GM12875 (cell line): ENCODE measurements at regions not wholly inside any gene's neighbourhood (a gene's known extent, or its start where the extent isn't known, plus 50 kb on each side); places are given as distances from the start of the nearest gene placed in this dataset.

Source experiments
- H3K4me3 ChIP-seq: one replicate; pipeline ENCODE4 v1.5.1; 2011; ENCODE audit warnings: low read depth, low read length, control low read depth
- TF ChIP-seq, protein P1 (sequence below): IDR thresholded peaks from 2 replicates; pipeline ENCODE4 v1.5.1; 2011; ENCODE audit warnings: low read depth, mild to moderate bottlenecking, control low read depth, inconsistent platforms, low read length, moderate library complexity, borderline replicate concordance; ENCODE audit not compliant: insufficient read depth

DNA sequence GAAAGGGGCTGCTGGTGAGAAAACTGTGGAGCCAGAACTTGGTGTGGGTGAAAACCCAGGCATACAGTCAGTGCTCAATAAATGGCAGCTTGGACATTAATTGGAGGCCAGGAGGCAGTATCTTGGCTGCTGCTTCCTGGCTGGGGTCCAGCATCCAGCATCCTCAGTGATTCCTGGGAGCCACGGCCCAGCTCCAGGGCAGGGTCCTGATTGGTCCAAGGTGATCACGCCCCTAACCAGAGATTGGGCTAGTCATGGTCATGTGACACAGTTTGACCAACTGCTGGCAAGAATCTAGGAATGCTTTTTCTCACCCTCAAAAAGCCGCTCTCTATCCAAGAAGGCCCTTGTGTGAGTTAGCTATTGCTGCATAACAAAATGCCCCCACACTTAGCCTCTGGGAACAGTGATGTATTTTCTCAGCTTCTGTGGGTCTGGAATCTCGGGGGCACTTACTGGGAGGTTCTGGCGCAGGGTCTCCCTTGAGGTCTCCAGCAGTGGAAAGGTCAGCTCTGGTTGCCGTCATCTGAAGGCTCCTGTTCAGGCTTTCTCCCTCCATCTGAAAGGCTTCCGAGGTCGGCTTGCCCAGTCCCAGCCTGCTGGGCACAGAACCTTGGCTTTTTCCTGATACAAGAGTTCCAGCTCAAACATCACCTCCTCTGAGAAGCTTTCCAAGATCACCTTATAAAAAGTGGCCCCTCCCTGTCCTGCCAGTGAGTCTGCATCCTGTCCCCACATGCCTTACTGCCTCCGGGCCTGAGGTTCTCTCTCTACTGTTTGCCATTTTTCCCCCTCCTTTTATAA, 119.2 kb upstream of the NCOR2 start:
- H3K4me3 ChIP-seq: no peak overlapping the region
- TF ChIP-seq, protein P1, sequence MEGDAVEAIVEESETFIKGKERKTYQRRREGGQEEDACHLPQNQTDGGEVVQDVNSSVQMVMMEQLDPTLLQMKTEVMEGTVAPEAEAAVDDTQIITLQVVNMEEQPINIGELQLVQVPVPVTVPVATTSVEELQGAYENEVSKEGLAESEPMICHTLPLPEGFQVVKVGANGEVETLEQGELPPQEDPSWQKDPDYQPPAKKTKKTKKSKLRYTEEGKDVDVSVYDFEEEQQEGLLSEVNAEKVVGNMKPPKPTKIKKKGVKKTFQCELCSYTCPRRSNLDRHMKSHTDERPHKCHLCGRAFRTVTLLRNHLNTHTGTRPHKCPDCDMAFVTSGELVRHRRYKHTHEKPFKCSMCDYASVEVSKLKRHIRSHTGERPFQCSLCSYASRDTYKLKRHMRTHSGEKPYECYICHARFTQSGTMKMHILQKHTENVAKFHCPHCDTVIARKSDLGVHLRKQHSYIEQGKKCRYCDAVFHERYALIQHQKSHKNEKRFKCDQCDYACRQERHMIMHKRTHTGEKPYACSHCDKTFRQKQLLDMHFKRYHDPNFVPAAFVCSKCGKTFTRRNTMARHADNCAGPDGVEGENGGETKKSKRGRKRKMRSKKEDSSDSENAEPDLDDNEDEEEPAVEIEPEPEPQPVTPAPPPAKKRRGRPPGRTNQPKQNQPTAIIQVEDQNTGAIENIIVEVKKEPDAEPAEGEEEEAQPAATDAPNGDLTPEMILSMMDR: no peak

DNA sequence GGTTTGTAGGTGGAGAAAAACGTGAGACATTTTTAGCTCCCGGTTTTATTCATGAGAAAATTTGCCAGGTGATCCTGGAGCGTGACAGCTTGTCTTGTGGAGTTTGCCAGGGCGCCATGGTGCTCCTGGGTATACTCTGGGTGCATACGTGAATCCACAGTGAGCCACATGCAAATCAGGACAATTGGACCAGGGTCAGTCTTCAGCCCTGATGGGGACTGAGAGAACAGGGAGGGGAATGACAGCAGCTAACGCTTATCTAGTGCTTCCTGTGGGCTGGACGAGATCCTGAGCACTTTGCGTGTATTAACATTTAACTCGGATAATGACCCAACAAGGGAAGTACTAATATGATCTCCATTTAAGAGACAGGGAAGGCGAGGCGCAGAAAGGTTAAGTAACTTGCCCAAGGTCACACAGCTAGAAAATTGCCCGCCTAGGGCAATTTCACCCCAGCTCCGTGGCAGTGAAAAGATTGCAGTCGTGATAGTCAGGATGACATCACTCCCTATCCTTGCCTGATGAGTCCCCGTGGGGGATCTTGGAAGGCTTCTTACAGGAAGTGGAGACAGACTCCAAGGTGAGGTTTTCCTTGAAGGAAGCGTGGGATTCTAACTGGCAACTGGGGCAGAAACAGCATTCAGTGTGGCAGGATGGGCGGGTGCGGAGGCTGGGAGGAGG, 118.4 kb upstream of the NCOR2 start:
- TF ChIP-seq, protein P1: no peak
- no peak overlapping the region for H3K4me3 ChIP-seq

DNA sequence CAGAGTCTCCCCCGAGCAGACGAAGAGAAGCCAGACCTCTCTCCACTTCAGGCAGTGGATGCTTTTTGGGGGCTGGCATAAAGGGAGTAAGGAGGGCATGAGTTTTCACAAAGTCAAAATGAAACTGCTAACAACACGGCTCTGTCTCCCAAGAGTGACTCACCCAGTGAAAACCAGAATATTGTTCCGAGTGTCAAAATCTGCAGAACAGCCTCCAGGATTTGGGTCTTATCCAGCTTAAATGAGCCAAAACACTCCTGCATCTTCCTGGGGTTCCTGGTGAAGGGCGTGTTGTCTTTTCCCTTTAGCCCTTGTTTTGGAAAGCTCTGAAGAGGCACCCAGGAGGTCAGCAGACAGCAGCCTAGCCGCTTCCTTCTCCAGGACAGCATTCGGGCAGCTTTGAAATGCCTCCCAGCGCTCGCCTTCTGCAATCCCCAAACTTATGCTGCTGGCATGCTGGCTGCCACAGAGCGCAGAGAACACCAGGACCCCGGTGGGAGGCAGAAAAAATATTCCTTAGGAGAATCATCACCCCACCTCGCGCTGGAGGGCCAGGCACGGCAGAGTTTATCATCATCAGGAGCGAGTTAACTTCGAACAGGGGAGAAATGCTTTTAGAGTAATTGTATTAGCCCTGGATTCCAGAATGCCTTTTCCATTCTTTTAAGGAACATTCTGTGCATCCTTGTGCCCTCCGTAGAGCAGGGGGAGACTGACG, 117.7 kb upstream of the NCOR2 start:
- H3K4me3 ChIP-seq: no peak overlapping the region
- TF ChIP-seq, protein P1: no peak

DNA sequence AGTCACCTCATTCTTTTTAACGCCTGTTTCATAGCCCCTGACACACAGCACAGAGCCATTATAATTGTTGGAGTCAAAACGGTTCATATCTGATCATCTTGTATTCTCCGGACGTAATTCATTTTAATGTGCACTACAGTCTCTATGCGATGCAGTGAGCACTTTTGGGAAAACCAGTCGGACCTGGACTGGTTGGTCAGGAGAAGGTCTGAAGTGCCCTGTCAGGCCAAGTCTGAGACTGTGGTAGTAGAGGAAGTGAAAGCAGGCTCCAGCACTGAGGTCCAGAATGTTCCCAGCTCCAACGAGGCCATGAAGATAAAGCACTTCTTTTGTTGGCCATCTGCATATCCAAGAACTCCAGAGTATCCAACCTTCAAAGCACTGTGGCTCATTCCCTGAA, 117.1 kb upstream of the NCOR2 start:
- TF ChIP-seq, protein P1: no peak
- no peak overlapping the region for H3K4me3 ChIP-seq

DNA sequence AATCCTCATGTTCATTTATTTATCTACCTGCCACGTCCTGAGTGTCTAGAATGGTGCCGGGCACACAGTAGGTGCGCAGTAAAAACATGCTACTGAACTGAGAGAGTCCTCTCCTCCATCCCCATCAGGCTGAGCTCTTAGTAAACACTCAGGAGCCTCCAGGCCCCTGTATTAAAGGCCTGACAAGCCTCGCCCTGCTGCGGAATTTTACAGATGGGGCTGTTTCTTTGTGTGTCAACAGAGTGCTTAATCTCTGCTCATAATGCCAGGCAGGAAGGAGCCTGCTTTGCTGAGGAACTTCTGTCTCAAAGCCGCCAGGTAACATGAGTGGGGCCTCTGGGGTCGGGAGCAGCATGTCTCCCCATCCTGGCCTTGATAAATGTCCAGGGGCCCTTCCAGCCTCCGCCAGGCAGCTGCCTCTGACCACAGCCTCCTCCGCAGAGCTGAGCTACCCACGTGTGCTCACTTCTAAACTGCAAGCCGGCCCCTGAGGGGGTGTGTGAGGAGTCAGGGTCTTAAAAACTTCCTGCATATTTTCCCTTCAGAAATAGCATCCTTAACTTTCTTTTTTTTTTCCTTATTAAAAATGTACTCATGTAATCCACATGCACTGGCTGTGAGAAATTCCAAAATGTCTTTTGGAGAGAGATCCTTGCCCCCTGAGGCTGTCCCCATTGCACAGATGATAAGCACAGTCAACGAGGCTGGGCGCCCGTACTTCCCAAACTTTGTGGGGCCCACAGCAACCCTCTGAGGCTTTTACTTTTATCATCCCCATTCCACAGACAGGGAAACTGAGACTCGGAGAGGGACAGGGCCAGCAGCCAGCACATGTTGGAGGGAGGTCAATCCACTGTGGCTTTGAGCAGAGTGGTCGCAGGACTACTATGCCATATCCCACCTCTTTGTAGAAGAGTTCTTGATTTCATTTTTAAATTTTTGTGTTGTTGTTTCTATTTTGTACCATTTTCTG, 116.0 kb upstream of the NCOR2 start:
- no peak overlapping the region for H3K4me3 ChIP-seq
- TF ChIP-seq, protein P1: no peak

DNA sequence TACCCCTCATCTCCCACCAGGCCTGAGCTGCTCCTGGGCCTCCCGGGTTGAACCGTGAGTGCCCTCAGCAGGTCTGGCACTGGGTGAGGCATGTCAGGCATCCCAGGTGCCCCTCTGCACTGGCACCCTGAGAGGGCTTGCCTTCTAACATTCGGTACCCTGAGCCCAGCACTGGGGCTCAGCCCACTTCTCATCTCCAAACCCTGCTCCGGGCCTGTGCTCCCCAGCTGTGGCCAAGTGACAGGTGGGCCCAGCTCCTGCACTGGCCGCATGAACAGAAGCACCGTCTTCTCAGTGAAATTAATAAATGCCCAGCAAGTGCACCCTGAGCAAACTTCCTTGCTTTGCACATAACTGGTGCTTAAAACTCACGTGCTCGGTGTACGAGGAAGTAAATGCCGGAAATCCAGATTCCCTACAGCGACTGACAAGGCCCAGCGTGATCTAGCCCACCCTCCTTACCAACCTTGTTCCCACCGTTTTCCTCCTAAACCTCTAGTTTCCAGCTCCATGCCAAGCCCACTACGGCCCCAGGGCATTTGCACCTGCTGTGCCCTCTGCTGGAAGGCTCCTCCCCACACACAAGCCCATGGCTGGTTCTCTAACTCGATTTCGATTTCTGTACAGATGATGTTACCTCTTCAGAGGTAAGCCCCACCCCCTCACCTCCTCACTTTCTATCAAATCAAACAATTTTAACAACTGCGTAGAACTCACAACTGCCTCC, 115.2 kb upstream of the NCOR2 start:
- TF ChIP-seq, protein P1: no peak

More for the DNA sequence above, 115.2 kb upstream of the NCOR2 start:
- no peak overlapping the region for H3K4me3 ChIP-seq
